ENCODE measurements at regions not wholly inside any gene's neighbourhood (a gene's known extent, or its start where the extent isn't known, plus 50 kb on each side); places are given as distances from the start of the nearest gene placed in this dataset.

DNA sequence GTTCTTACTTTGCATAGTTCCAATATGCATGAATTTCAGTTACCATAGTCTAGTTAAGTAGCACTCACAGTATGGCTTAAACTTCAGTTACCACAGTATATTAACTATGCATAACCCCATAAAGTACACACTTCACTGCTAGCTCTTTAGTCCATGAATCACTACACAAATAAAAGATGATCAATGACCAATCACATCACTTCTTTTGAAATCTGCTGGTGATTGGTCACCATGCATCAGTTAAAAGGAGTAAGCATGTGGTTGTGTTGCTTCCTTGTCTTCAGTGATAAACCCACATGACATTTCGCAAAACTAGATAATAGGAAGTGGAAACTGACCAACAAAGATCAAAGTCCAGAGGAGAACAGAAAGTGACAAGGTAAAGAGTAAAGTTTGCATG is 79.0 kb downstream of the TAF11L14 start:
- TF ChIP-seq, protein P1, sequence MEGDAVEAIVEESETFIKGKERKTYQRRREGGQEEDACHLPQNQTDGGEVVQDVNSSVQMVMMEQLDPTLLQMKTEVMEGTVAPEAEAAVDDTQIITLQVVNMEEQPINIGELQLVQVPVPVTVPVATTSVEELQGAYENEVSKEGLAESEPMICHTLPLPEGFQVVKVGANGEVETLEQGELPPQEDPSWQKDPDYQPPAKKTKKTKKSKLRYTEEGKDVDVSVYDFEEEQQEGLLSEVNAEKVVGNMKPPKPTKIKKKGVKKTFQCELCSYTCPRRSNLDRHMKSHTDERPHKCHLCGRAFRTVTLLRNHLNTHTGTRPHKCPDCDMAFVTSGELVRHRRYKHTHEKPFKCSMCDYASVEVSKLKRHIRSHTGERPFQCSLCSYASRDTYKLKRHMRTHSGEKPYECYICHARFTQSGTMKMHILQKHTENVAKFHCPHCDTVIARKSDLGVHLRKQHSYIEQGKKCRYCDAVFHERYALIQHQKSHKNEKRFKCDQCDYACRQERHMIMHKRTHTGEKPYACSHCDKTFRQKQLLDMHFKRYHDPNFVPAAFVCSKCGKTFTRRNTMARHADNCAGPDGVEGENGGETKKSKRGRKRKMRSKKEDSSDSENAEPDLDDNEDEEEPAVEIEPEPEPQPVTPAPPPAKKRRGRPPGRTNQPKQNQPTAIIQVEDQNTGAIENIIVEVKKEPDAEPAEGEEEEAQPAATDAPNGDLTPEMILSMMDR (IDR thresholded peaks at IDR 0.05) = no peak
- no peak for TF ChIP-seq ZFX (IDR thresholded peaks at IDR 0.05; ENCODE audit: borderline replicate concordance)

Measured in 22Rv1 (cell line).